ENCODE measurements at regions not wholly inside any gene's neighbourhood (a gene's known extent, or its start where the extent isn't known, plus 50 kb on each side); places are given as distances from the start of the nearest gene placed in this dataset.
"Not testable (repeated sequence)": the region's sequence is repeated elsewhere in the genome, so short reads cannot be mapped to it uniquely, and the experiment has no call there.

- TF ChIP-seq CTCF (IDR thresholded peaks at IDR 0.05; ENCODE audit: insufficient read depth, low read depth, low read length, missing control alignments) = no peak
- H3K4me3 ChIP-seq (ENCODE audit: low read depth, low read length) = no peak overlapping the region
Measured at GRCh38 chr1:185654199-185654951, 79.8 kb upstream of the HMCN1 start.

GRCh38 chr1:185653615-185654014 lies 80.6 kb upstream of the HMCN1 start:
- DNase-seq (ENCODE audit: low read depth) = no peak
- no peak for TF ChIP-seq CTCF (IDR thresholded peaks at IDR 0.05; ENCODE audit: insufficient read depth, low read depth, low read length, missing control alignments)
- no peak overlapping the region for H3K4me3 ChIP-seq (ENCODE audit: low read depth, low read length)

More at GRCh38 chr1:185654199-185654951, 79.8 kb upstream of the HMCN1 start:
- DNase-seq (ENCODE audit: low read depth) = no peak

GRCh38 chr1:185652348-185652747 lies 81.8 kb upstream of the HMCN1 start:
- H3K4me3 ChIP-seq (ENCODE audit: low read depth, low read length) = no peak overlapping the region
- peak; percentile 12 for TF ChIP-seq CTCF (IDR thresholded peaks at IDR 0.05; ENCODE audit: insufficient read depth, low read depth, low read length, missing control alignments)
- peak; percentile 17 for DNase-seq (ENCODE audit: low read depth)

GRCh38 chr1:185650602-185651230 lies 83.5 kb upstream of the HMCN1 start:
- no peak overlapping the region for H3K4me3 ChIP-seq (ENCODE audit: low read depth, low read length)
- no peak for DNase-seq (ENCODE audit: low read depth)

GRCh38 chr1:185648858-185649589 lies 85.2 kb upstream of the HMCN1 start:
- no peak for TF ChIP-seq CTCF (IDR thresholded peaks at IDR 0.05; ENCODE audit: insufficient read depth, low read depth, low read length, missing control alignments)
- DNase-seq (ENCODE audit: low read depth) = no peak
- no peak overlapping the region for H3K4me3 ChIP-seq (ENCODE audit: low read depth, low read length)

More at GRCh38 chr1:185650602-185651230, 83.5 kb upstream of the HMCN1 start:
- no peak for TF ChIP-seq CTCF (IDR thresholded peaks at IDR 0.05; ENCODE audit: insufficient read depth, low read depth, low read length, missing control alignments)

- H3K4me3 ChIP-seq (ENCODE audit: low read depth, low read length) = not testable (repeated sequence)
Measured at GRCh38 chr1:185647597-185648267, 86.5 kb upstream of the HMCN1 start.

More at GRCh38 chr1:185647597-185648267, 86.5 kb upstream of the HMCN1 start:
- DNase-seq (ENCODE audit: low read depth) = not testable (repeated sequence)

Data from GM12865 (cell line).